ENCODE measurements at regions not wholly inside any gene's neighbourhood (a gene's known extent, or its start where the extent isn't known, plus 50 kb on each side); places are given as distances from the start of the nearest gene placed in this dataset.

DNA sequence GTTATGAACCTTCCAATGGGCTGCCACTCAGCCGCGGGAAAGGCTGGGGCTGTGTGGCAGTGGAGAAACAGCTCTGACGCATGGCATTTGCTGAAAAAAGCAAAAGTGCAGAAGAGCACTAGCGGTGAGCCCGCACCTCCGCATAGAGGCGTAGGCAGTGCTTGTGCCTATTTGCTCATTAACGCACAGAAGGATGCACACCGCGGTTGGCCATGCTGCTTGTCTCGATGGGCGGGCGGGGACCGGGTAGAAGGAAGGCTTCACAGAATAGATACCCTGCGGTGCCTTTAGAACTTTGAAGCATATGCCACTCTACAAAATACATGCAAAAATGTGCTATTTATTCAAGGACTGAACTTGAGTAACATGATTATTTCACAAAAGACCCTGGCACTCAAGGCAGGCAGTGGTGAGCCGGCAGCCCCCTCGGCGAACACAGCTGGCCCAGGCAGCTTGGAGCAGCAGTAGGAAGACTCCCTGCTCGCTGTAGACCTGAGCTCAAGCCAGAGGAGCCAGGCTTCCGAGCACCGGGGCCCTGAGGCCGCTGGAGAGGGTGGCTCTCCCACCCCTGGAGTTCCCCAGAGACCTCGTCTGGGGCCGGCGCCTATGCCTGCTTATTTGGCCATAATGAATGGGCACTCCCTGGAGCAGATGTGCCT, 71.5 kb downstream of the SIK1 start:
- H3K27ac ChIP-seq: no peak overlapping the region
- H3K4me3 ChIP-seq (ENCODE audit: low read depth in 1 of 2, low read length in 1 of 2): no peak overlapping the region
- TF ChIP-seq, protein P1, sequence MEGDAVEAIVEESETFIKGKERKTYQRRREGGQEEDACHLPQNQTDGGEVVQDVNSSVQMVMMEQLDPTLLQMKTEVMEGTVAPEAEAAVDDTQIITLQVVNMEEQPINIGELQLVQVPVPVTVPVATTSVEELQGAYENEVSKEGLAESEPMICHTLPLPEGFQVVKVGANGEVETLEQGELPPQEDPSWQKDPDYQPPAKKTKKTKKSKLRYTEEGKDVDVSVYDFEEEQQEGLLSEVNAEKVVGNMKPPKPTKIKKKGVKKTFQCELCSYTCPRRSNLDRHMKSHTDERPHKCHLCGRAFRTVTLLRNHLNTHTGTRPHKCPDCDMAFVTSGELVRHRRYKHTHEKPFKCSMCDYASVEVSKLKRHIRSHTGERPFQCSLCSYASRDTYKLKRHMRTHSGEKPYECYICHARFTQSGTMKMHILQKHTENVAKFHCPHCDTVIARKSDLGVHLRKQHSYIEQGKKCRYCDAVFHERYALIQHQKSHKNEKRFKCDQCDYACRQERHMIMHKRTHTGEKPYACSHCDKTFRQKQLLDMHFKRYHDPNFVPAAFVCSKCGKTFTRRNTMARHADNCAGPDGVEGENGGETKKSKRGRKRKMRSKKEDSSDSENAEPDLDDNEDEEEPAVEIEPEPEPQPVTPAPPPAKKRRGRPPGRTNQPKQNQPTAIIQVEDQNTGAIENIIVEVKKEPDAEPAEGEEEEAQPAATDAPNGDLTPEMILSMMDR (IDR thresholded peaks at IDR 0.05): no peak
- no peaks in the 10 kb centered on the region for H3K36me3 ChIP-seq
- peaks cover 7% of the 10 kb centered on the region for H3K27me3 ChIP-seq
- no peaks in the 10 kb centered on the region for H3K9me3 ChIP-seq
- no peaks in the 10 kb centered on the region for H3K4me1 ChIP-seq (ENCODE audit: control insufficient read depth in 1 of 2, insufficient read depth in 1 of 2, low read depth in 1 of 2, low read length in 1 of 2)

DNA sequence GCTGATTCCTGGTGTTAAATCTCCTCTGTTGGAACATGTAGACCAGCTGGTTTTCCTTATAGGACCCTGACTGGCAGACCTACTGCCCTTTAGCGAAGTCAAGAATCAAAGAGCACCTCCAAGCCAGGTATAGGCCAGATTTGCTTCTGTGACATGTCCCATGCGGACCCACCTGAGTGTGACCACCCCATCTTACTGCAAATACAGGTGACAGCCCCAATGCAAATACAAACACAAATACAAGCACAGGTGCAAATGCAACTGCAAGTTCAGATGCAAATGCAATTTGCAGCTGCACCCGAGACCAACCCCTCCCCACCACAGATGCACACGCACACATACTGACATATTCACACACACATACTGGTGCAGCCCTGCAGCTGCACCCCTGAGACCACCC, 72.3 kb downstream of the SIK1 start:
- no peaks in the 10 kb centered on the region for H3K9me3 ChIP-seq
- no peaks in the 10 kb centered on the region for H3K36me3 ChIP-seq
- no peaks in the 10 kb centered on the region for H3K4me1 ChIP-seq (ENCODE audit: control insufficient read depth in 1 of 2, insufficient read depth in 1 of 2, low read depth in 1 of 2, low read length in 1 of 2)
- TF ChIP-seq, protein P1 (IDR thresholded peaks at IDR 0.05): no peak
- peaks cover under 1% of the 10 kb centered on the region for H3K27me3 ChIP-seq
- H3K4me3 ChIP-seq (ENCODE audit: low read depth in 1 of 2, low read length in 1 of 2): no peak overlapping the region
- H3K27ac ChIP-seq: no peak overlapping the region

DNA sequence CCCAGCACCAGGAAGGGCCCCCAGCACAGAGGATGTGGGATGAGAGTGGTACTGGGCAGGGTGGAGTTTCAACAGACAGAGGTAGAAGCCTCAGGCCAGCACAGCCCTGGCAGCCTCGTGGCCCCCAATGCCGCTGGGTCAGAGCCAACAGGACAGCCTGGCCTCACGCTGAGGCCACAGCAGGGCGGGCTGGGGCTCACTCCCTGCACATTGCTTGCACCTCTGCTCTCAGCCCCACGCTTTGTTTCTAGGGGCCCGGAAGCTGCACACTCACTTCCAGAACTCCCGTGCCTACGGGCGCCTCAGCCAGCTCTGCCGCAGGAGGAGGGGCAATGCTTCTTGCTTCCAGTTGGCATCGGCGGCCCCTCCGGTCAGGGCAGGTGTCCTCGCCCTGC, 72.9 kb downstream of the SIK1 start:
- TF ChIP-seq, protein P1 (IDR thresholded peaks at IDR 0.05): no peak
- no peak overlapping the region for H3K27ac ChIP-seq
- no peaks in the 10 kb centered on the region for H3K27me3 ChIP-seq
- no peak overlapping the region for H3K4me3 ChIP-seq (ENCODE audit: low read depth in 1 of 2, low read length in 1 of 2)
- no peaks in the 10 kb centered on the region for H3K9me3 ChIP-seq
- no peaks in the 10 kb centered on the region for H3K36me3 ChIP-seq
- no peaks in the 10 kb centered on the region for H3K4me1 ChIP-seq (ENCODE audit: control insufficient read depth in 1 of 2, insufficient read depth in 1 of 2, low read depth in 1 of 2, low read length in 1 of 2)

DNA sequence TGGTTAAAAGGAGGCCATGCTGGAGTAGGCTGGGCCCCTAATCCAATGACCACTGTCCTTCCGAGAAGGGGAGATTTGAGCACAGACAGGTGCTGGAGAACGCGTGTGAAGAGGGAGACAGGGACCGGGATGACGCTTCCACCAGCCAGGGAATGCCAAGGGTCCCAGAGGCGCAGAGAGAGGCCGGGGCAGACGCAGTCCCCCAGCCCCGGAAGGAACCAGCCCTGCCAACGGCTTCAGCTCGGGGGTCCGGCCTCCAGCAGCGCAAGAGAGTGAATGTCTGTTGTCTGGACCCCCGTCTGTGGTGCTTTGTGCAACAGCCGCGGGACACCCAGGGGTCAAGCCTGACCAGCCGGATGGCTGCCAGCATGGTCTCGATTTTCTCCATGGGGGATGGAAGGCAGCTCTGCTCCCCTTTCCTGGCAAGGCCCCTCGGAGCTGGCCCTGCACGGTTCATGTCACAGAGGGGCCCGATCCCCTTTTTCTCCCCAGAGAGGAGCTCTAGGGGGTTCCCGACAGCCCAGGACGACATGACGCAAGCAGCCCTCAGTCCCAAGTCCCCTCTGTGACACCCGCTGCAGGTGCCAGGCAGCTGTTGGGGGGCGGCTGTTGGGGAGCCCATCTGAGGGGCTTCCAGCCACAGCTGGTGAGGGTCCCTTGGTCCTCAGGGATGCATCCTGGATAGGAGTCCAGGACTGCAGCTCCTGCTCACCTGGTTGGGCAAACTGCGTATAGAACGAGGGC, 73.5 kb downstream of the SIK1 start:
- H3K27me3 ChIP-seq: no peaks in the 10 kb centered on the region
- TF ChIP-seq, protein P1 (IDR thresholded peaks at IDR 0.05): no peak
- H3K4me1 ChIP-seq (ENCODE audit: control insufficient read depth in 1 of 2, insufficient read depth in 1 of 2, low read depth in 1 of 2, low read length in 1 of 2): no peaks in the 10 kb centered on the region
- no peak overlapping the region for H3K4me3 ChIP-seq (ENCODE audit: low read depth in 1 of 2, low read length in 1 of 2)
- H3K36me3 ChIP-seq: no peaks in the 10 kb centered on the region
- H3K27ac ChIP-seq: no peak overlapping the region
- no peaks in the 10 kb centered on the region for H3K9me3 ChIP-seq

DNA sequence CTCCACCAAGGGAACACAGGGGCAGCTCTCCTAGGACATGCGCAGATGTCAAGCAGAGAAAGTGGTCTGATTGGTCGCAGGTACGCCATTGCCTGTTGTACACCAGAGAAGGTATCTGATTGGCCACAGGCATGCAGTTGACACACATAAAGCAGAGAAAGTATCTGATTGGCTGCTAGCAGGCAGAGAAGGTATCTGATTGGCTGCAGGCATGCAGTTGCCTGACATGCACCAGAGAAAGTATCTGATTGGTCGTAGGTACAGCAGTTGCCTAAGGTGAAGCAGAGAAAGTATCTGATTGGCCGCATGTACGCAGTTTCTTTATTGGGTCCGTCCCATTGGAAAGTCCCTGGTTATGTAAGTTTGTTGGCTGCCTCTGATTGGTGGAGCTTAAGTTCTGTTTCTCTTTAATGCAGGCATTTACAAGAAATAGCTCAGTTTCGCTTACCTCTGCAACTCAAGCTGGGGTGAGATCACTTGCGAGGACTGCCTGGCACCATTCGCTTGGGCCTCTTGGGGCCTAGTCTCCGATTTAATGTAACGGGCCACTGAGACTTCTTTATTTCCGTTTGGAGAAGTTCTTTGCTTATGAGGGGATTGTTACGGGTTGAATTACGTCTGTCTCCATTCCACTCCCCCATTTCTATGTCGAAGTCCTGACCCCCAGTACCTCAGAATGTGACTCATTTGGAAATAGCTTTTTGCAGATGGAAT, 74.2 kb downstream of the SIK1 start:
- H3K27ac ChIP-seq: no peak overlapping the region
- H3K4me1 ChIP-seq (ENCODE audit: control insufficient read depth in 1 of 2, insufficient read depth in 1 of 2, low read depth in 1 of 2, low read length in 1 of 2): no peaks in the 10 kb centered on the region
- H3K27me3 ChIP-seq: no peaks in the 10 kb centered on the region
- H3K36me3 ChIP-seq: no peaks in the 10 kb centered on the region
- TF ChIP-seq, protein P1 (IDR thresholded peaks at IDR 0.05): no peak
- no peak overlapping the region for H3K4me3 ChIP-seq (ENCODE audit: low read depth in 1 of 2, low read length in 1 of 2)
- no peaks in the 10 kb centered on the region for H3K9me3 ChIP-seq

Measured in neutrophil (primary cell).